GM18870 (cell line): ENCODE measurements at regions not wholly inside any gene's neighbourhood (a gene's known extent, or its start where the extent isn't known, plus 50 kb on each side); places are given as distances from the start of the nearest gene placed in this dataset.
"Not testable (repeated sequence)": the region's sequence is repeated elsewhere in the genome, so short reads cannot be mapped to it uniquely, and the experiment has no call there.

Experiments
- ATAC-seq: cut with Tn5 transposase; IDR thresholded peaks from one replicate; pipeline ENCODE4 v1.9.1; 2021; ENCODE audit warnings: moderate library complexity; ENCODE audit not compliant: unreplicated experiment

DNA sequence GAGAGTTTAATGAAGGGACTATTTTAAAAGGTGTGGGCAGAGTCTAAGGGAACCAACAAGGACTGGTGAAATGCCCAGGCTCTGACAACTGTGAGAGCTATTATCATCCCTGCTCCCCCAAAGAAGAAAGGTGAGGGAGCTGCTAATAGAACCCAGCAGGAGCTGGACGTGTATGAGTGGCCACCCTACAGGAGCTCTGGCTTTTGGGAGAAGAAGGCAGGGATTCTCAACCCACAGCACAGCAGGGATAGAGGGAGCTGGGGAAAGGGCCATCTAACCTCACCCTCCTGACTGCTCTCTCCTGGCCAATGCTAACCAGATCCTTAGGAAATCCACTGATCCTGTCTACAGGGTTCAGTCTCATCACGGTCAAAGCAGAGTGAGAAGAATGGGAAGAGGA, 57.1 kb downstream of the GRIN2B start:
- no peak for ATAC-seq

DNA sequence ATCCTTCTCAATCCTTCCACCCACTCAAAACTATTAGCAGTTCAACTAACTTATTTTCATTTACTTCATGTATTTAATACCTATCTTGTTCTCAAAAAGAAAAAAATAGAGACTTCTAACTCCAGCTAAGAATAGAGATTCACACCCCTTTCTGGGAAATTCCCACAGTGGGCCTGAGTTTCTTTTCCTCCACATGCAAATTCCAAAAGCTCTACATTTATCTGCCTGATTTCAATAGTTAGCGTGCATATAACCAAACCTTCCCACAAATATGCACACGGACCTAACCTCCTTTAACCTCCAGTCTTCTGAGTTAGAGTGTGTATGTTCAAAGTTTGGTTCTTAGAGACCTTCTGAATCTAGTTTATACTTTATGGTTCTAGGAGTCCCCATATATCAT, 62.5 kb downstream of the GRIN2B start:
- no peak for ATAC-seq

DNA sequence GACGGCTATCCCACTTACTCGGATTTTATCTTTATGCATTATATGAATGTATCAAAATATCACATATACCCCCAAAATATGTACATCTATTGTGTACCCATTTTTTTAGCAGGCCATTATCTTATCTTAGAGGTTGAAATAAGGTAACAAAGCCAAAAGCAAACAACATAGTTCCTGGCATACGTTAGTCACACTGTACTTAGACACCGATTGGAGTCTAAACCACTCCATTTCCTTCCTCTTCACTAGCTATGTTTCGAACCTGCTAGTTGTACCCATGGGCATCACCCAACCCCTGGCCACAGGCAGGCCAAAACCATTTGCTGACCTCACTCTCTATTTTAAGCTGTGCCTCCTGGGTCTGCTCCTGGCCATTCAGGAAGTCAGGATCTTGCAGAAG, 66.3 kb downstream of the GRIN2B start:
- no peak for ATAC-seq

DNA sequence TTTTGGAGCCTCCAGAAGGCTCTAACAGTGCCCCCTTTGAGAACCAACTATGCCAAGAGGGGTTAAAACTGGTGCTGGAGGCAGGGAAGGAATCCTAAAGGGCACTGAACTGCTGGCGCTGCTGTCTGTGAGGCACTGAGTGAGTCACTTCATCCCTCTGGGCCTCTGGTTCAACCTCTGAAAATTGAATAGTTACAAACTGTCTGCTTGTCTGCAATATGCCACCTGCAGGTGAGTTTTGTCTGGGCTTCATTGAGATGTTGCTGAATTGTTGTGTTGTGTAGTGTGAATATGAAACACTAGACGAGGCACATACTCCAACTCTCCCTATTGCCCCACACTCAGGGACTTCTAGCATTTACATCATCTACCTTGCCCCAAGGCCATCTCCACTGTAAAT, 68.0 kb downstream of the GRIN2B start:
- ATAC-seq, result no peak

DNA sequence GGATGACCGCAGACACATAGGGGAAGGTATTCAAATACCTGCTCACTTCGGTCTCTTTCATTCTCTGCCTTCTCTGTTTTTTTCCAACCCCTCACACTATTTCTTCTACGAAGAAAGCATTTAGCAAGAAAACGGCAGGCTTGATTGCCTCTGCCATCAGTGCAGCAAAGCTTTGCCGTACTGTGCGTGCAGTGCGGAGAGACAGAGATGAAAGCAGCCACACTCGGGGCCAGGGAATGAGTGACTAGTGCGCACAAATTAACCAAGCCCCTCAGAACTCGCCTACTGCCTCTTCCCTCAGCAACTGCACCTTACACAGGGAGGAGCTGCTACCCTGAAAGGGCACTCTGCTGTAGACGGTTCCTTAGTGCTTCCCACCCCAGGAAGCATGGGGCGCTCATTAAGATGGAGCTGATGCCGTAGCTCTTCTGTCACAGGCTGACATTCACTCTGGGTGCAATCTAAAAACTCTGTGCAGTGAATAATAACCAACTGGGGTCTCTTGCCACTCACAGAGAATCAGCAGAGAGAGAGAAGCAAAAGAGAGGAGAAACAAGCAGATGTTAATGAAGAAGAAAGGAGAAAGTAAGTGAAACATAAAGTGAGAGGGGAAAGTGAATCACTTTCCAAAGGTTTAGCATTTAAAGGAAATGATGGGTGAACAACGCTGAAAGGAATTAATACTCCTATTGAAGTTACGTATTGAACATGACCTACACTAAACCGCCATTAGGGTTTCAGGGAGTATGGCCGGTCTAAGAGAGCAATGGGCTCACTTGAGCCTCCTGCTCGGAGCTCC, 69.4 kb downstream of the GRIN2B start:
- ATAC-seq, result no peak

DNA sequence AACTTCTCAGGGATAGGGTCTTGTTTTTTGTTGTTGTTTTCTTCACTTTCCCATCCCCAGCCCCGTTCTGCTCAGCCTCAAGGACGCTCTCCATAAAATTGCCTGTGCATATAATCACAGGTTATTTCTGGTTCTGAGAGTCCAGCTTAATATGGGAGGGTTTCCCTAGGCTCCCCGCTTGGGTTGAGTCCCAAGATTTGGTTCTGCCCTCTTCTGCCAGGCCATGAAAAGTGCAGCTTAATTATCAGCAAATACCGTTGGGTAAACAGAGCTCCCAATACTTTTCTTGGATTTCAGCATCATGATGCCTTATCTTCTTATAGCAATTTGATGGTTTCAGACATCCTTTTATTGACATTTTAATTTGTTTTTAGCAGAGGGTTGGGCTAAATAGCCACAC, 75.6 kb downstream of the GRIN2B start:
- ATAC-seq, result no peak

DNA sequence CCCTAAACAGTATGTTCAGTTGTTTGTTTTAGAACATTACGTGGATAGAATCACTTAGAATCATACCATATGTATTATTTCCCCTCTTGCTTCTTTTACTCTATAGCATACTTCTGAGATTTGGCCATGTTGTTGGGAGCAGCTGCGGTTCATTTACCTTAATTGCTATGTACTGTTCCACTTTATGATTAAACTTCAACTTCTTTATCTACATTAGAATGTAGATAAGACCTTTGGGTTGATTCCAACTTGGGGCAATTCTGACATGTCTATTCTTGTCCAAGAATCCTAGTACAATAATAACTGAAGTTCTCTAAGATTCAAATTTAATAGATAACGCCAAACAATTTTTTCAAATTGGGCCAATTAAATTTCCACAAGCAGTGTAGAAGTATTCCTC, 80.7 kb downstream of the GRIN2B start:
- ATAC-seq, result no peak

DNA sequence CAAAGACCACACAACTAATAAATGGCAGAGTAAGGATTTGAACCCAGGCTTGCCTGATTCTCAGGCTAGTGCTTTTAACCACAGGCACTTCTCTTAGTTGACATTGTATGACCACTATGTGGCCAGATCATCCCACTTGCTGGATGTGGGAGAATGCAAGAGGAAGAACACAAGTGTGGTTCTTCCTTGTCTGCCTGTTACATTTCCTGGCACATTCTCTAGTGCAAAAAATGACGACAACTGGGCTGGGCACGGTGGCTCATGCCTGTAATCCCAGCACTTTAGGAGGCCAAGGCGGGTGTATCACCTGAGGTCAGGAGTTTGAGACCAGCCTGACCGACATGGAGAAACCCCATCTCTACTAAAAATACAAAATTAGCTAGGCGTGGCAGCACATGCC, 83.0 kb downstream of the GRIN2B start:
- not testable (repeated sequence) for ATAC-seq

DNA sequence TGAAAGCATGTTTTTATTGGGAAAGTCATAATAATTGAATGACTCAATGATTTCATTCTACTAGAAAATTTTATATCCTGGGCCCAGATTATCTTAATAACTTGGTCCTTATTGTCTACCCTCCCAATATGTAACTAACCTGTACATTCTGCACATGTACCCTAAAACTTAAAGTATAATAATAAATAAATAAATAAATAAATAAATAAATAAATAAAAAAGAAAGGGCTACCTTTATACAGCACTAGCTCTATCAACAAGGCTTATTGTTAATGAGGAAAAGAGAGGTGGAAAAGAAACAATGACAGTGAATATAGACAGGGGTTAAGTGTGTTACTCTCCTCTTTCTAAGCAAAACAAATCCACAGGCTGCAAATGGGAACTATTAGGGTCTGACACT, 83.6 kb downstream of the GRIN2B start:
- ATAC-seq, result no peak

DNA sequence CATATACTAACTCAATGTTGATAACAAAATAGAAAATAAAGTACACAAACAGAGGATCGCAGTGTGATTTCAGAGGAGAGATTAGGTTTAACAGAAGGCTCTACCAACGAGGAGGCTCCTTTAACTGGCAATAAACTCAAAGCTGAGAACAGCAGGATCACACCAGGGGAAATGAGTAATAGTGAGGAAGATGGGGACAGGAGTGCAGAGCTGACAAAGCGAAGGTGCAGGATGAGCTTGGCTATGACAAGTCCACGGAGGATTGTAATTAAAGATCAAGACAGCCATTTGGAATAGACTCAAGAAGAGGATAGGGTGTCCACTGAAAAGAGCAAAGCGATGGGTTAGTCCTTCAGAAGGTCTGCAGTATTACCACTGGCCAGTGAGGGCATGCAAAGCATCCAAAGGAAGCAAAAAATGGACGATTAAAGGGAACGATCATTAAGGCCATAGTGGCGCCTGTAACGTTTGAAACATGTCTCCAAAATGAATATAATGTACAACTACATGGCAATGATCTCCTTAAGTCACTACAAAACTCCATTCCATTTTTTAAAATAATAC, 85.3 kb downstream of the GRIN2B start:
- no peak for ATAC-seq

DNA sequence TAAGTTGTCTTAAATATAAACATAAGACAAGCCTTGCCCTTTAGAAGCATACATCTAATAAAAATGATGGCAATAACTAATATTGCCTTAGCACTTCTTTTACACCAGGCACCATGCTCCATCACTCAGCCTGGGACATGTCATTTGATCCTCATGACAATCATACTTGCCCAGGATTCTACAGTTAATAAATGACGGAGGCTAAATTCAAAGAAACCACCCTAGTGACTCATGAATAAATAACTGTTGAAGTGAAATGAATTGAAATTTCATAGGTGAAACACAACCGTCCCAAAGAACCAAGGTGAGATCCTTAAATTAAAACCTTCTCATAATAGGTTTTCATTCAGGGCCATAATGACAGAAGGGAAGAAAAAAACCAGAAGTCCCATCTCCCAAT, 89.5 kb downstream of the GRIN2B start:
- no peak for ATAC-seq

DNA sequence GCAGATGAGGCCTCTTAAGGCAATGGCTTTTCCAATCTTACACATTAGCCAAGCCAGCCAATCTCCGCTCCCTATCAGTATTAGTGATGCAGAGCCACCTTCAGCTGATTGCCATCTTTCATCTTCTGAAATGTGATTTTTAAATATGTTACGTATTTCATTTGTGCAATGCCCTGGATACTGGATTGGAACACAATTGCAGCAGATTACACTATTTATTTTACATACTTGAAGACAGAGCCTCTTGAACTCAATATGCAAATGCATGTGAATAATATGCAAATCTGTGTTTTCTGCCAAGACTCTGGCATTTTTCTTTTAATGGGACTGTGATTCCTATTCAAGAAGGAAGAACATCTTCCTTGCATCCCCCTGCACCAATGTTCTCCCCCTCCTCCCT, 90.5 kb downstream of the GRIN2B start:
- ATAC-seq, result no peak

DNA sequence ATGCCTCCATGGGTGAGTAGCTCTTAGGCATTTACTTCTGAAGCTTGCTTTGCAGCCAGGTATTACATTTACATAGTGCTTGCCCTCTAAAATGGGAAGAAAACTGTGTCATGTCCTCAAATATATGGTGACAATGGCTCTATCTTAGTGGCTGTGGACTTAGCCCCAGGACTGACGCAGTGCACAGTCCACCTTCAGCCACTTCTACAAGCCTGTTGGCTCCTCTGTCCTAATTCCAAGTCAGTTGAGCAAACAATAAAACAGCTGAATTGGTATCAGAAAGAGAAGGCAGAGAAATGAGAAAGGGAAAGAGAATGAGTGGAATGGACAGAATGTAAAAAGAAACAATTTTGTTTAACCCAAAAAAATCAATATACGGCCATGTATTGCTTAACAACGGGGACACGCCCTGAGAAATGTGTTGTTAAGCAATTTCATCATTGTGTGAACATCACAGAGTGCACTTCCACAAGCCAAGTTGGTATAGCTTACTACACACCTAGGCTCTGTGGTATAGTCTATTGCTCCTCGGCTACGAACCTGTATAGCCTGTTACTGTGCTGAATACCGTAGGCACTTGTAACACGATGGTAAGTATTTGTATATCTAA, 93.5 kb downstream of the GRIN2B start:
- no peak for ATAC-seq

DNA sequence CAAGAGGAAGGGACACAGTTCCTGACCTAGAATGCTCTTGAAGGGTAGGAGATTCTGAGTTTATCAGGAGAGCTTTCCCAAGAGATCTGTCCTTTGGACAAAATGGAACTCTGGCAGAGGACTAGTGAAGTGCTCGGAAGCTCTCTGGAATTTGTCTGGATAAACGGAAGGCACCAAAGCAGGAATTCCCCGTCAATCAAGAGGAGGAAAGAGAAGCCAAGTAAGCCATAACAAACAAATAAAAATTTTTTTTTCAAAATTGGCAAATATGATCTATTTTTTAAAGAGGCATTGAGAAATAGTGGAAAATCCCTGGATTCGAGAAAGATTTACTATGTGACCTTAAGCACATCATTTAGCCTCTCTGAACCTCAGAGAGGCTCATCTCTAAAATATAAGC, 99.2 kb downstream of the GRIN2B start:
- ATAC-seq, result no peak

DNA sequence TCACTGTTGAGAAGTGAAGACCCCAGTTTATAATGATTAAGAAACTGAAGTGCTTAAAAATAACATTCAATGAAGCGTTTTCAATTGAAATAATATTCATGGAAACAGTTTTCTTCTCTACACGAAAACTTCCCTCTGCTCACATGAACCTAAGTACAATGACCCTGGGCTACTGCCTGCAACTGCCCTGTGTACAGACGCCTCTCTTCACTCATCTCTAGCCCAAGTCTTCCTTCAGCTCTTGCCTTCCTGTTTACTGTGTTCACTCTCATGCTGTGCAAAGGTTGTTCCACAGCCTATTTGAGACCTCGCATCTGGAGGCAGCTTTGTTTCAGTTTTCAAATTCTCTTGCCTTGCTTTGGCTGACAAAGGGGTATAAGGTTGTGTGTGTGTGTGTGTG, 100.8 kb downstream of the GRIN2B start:
- no peak for ATAC-seq

DNA sequence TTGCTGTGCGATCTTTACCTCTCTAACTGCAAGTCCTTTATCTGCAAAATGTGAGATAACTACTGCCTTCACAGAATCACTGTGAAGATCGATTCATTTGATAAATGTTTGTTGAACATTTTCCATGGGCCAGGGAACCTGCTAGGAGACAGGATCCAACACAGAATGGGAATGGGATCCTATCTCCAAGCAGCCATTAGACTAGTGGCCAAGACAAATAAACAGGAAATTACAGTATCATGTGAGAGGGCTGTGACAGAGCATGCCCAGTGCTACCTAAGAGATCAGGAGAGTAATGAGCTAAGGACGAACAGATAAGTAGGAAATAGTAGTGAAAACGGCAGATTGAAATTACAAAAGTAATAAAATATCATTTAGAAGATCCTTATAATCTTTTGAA, 105.7 kb downstream of the GRIN2B start:
- no peak for ATAC-seq

DNA sequence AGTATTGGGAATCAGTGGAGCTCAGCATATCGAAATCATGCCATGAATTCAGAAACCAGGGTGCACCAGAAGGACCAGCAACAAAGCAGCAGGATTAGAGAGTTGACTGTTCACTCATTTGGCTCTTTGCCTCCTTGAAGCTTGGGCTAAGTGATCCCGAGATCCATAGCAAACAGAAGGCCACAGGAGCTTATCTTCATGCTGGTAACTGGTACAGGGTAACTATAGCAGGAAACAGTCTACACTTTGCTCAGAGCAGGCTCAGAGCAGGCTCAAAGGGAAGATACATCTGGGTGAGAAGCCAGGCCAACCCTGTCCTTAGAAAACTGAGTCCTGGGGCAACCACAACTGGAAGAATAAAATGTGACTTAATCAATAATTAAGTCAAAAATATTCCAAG, 111.1 kb downstream of the GRIN2B start:
- no peak for ATAC-seq

DNA sequence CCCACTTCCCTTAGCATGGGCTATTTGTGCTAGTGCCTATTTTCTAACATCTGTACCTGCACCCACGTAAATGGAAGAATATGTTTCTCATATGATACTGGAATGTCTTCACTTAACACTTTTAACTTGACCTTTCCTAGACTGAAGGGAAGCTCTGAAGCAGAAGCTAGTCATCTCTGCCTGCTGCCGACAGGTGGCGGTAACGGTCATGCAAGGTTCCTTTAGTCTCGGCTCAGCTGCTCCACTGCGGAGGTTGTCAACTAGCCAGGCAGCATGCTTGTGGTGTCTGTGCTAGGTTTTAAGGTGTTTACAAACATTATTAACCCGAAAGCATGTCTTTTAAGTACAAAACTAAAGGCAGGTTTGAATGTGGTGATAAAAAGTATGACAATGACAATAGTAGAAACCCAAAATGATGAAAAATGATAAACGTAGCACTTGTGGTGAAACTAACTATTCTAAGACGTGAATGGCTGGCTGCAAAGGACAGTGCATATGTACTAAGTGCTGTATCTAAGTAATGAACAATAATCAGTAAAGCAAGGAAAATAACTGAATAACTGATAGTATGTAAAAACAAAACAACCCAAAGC, 117.2 kb downstream of the GRIN2B start:
- ATAC-seq, result peak; percentile 81

DNA sequence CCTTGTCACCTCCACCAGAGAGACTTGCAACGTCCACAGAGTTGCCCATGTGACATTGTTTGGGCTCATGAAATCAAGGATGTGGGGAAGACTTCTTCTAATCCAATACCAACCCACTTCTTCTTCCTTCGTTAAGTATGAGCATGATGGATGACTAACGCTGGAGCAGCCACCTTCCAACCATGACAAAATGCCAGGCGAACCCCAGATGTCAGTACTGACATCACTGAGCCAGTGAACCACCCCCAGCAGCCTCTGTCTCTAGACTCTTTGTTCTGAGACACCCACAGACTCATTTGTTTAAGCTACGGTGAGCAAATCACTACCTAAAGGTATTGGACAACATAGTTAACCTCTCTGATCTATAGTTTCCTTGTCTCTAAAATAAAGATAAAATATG, 123.7 kb downstream of the GRIN2B start:
- no peak for ATAC-seq

DNA sequence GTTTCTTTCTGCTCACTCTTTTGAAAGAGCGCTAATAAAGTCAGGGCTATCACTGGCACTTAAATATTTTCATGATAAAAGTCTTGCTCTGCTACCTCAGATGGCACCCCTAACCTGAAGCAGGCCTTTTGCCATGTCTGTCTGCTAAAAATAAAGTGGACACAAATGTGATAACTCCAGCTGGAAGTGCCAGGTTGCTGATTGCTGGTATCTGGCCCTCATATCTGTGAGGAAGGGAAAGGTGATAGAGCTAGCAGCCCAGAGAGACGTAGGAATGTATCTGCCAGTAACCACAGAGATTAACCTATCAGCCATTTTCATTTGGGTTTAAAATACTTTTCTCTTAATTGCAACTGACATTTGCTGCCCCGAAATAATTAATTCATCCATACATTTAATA, 127.9 kb downstream of the GRIN2B start:
- ATAC-seq, result no peak

DNA sequence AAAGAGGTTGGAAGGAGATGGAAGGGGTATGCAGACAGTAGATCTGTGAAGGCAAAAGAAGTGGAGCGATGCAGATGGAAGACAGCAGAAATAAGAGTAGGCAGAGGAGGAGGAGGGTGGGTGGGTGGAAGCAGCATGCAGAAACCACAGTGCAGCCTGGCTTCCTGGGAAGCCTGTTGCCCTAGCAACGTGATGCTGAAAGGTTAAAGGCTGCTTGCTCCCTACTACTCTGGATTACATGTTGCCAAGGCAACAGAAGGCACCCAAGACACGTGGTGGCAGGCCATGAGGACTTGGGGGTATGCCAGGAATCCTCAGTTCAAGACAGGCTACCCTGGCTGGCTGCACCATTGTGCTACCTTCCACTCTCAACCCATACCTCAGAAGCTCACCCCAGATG, 129.6 kb downstream of the GRIN2B start:
- no peak for ATAC-seq

DNA sequence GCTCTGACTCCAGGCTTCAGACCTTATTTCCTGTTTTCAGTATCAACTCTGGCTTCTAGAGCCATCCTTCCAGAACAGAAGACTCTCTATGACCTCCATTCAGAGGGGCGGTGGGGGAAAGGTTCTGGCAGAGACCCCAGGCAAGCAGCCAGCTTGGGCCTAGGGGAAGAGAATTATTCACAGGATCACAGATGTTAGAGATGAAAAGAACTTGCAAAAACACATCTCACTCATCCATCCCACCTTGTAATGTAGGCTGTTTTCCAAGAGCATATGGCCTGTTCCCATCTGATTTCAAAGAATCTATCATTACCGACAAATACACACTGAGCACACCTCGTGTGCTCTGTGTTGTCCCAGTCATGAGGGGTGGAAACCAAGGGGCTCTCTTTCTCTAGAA, 131.9 kb downstream of the GRIN2B start:
- ATAC-seq, result no peak
